ENCODE measurements at regions not wholly inside any gene's neighbourhood (a gene's known extent, or its start where the extent isn't known, plus 50 kb on each side); places are given as distances from the start of the nearest gene placed in this dataset.

DNA sequence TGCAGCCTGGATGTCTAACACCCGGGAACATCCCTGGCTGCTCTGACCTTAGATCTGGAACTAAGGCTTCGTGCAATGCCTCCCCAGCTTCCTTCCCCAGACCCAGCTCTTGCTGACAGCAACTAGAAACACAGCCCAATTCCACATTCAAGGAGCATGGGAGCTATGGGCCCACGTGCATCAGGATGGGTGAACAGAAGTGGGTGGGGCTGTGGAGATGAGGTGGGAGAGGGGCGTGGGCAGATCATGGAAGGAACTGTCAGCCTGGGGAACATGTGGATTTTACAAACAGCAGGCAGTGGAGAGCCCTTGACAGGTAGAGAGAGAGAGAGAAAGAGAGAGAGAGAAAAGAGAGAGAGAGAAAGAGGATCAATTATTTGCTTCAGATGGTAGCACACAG lies 231.6 kb downstream of the MATN1 start:
- Histone ChIP-seq H3K36me3 (ENCODE audit: control insufficient read depth, insufficient read depth, low read length) (no peaks in the 10 kb centered on the region), H3K27ac (ENCODE audit: insufficient read depth, low read length, poor library complexity, severe bottlenecking) (no peak overlapping the region), H3K9me3 (ENCODE audit: control insufficient read depth, low read length) (no peaks in the 10 kb centered on the region), H3K4me1 (ENCODE audit: control insufficient read depth, insufficient read depth, low read length, poor library complexity, severe bottlenecking) (no peaks in the 10 kb centered on the region), H3K4me3 (ENCODE audit: insufficient read depth, low read depth, low read length, poor library complexity, severe bottlenecking) (no peak overlapping the region), H3K27me3 (replicated peaks; ENCODE audit: control insufficient read depth, insufficient read depth, low read length, poor library complexity, severe bottlenecking) (no peaks in the 10 kb centered on the region)
- DNase-seq = no peak

- H3K27me3 ChIP-seq (replicated peaks; ENCODE audit: control insufficient read depth, insufficient read depth, low read length, poor library complexity, severe bottlenecking) = no peaks in the 10 kb centered on the region
- no peaks in the 10 kb centered on the region for H3K9me3 ChIP-seq (ENCODE audit: control insufficient read depth, low read length)
- H3K27ac ChIP-seq (ENCODE audit: insufficient read depth, low read length, poor library complexity, severe bottlenecking) = no peak overlapping the region
- no peak overlapping the region for H3K4me3 ChIP-seq (ENCODE audit: insufficient read depth, low read depth, low read length, poor library complexity, severe bottlenecking)
- no peaks in the 10 kb centered on the region for H3K4me1 ChIP-seq (ENCODE audit: control insufficient read depth, insufficient read depth, low read length, poor library complexity, severe bottlenecking)
- no peak for DNase-seq
- no peaks in the 10 kb centered on the region for H3K36me3 ChIP-seq (ENCODE audit: control insufficient read depth, insufficient read depth, low read length)
Measured at GRCh38 chr1:30490554-30491053, 232.8 kb downstream of the MATN1 start.

- Histone ChIP-seq H3K36me3 (ENCODE audit: control insufficient read depth, insufficient read depth, low read length) (no peaks in the 10 kb centered on the region), H3K4me1 (ENCODE audit: control insufficient read depth, insufficient read depth, low read length, poor library complexity, severe bottlenecking) (no peaks in the 10 kb centered on the region), H3K27me3 (replicated peaks; ENCODE audit: control insufficient read depth, insufficient read depth, low read length, poor library complexity, severe bottlenecking) (peaks cover 4% of the 10 kb centered on the region), H3K27ac (ENCODE audit: insufficient read depth, low read length, poor library complexity, severe bottlenecking) (no peak overlapping the region), H3K9me3 (ENCODE audit: control insufficient read depth, low read length) (no peaks in the 10 kb centered on the region), H3K4me3 (ENCODE audit: insufficient read depth, low read depth, low read length, poor library complexity, severe bottlenecking) (no peak overlapping the region)
- DNase-seq = no peak
Measured at GRCh38 chr1:30489737-30490389, 233.5 kb downstream of the MATN1 start.

DNA sequence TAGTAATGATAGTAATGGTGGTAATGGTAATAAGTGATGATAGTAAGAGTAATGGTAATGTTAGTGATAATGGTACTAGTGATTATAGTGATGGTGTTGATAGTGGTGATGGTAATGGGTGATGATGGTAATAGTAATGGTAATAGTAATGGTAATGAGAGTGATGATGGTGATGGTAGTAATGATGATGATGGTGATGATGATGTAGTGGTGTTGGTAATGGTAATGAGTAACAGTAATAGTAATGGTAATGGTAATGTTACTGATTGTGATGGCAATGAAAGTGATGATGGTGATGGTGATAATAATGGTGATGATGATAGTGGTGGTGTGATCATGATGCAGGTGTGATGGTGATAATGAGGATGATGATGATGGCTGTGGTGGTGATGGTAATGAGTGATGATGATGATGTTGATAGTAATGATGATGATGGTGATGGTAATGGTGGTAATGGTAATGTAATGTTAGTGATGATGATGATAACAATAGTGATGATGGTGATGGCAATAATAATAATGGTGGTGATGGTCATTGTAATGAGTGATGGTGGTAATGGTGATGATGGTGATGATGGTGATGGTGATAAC lies 235.0 kb downstream of the MATN1 start:
- Histone ChIP-seq H3K9me3 (ENCODE audit: control insufficient read depth, low read length) (no peaks in the 10 kb centered on the region), H3K27ac (ENCODE audit: insufficient read depth, low read length, poor library complexity, severe bottlenecking) (no peak overlapping the region), H3K4me3 (ENCODE audit: insufficient read depth, low read depth, low read length, poor library complexity, severe bottlenecking) (no peak overlapping the region), H3K27me3 (replicated peaks; ENCODE audit: control insufficient read depth, insufficient read depth, low read length, poor library complexity, severe bottlenecking) (peaks cover 4% of the 10 kb centered on the region), H3K4me1 (ENCODE audit: control insufficient read depth, insufficient read depth, low read length, poor library complexity, severe bottlenecking) (no peaks in the 10 kb centered on the region), H3K36me3 (ENCODE audit: control insufficient read depth, insufficient read depth, low read length) (no peaks in the 10 kb centered on the region)
- DNase-seq = no peak

- peaks cover 4% of the 10 kb centered on the region for H3K27me3 ChIP-seq (replicated peaks; ENCODE audit: control insufficient read depth, insufficient read depth, low read length, poor library complexity, severe bottlenecking)
- H3K9me3 ChIP-seq (ENCODE audit: control insufficient read depth, low read length) = peaks cover 6% of the 10 kb centered on the region
- no peaks in the 10 kb centered on the region for H3K4me1 ChIP-seq (ENCODE audit: control insufficient read depth, insufficient read depth, low read length, poor library complexity, severe bottlenecking)
- no peak overlapping the region for H3K4me3 ChIP-seq (ENCODE audit: insufficient read depth, low read depth, low read length, poor library complexity, severe bottlenecking)
- no peaks in the 10 kb centered on the region for H3K36me3 ChIP-seq (ENCODE audit: control insufficient read depth, insufficient read depth, low read length)
- DNase-seq = no peak
- H3K27ac ChIP-seq (ENCODE audit: insufficient read depth, low read length, poor library complexity, severe bottlenecking) = no peak overlapping the region
Measured at GRCh38 chr1:30487042-30487441, 236.3 kb downstream of the MATN1 start.

DNA sequence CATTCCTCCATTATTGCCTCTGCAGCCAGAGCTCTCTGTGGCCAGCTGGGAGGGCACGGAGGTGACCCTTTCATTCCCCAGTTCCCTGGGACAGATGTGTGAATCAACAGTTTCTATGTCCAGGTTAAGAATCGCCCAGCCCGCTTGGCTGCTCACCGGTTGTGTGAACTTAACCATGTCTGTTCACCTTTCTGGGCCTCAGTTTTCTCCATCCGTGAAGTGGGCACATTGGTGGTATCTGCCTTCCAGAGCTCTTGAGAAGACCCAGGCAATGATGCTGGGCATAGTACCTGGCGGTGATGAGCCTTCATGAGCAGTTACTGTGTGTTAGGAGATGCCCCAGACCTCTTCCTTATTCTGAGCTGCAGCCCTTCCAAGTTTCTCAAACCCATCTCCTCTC lies 238.3 kb downstream of the MATN1 start:
- peaks cover 4% of the 10 kb centered on the region for H3K27me3 ChIP-seq (replicated peaks; ENCODE audit: control insufficient read depth, insufficient read depth, low read length, poor library complexity, severe bottlenecking)
- H3K36me3 ChIP-seq (ENCODE audit: control insufficient read depth, insufficient read depth, low read length) = no peaks in the 10 kb centered on the region
- H3K4me1 ChIP-seq (ENCODE audit: control insufficient read depth, insufficient read depth, low read length, poor library complexity, severe bottlenecking) = no peaks in the 10 kb centered on the region
- DNase-seq = no peak
- no peak overlapping the region for H3K4me3 ChIP-seq (ENCODE audit: insufficient read depth, low read depth, low read length, poor library complexity, severe bottlenecking)
- H3K9me3 ChIP-seq (ENCODE audit: control insufficient read depth, low read length) = peaks cover 10% of the 10 kb centered on the region
- H3K27ac ChIP-seq (ENCODE audit: insufficient read depth, low read length, poor library complexity, severe bottlenecking) = no peak overlapping the region

DNA sequence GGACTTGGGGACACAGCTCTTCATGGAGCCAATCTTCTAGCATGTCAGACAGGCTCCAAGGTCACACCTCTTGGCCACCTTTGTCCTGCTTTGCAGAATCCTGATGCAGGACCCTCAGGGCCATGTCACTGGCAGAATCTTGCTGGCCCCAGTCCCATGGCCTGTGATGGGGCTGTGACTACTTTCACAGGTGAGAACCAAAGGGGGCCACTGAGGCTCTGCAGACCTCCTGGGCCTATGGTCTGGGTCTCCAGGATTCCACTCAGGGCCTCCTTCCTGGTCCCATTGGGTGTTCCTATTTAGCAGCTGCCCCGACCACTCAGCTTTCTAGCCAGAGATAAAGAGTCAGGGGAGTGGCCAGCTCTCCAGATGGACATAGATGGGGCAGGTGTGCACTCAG lies 238.7 kb downstream of the MATN1 start:
- Histone ChIP-seq H3K4me1 (ENCODE audit: control insufficient read depth, insufficient read depth, low read length, poor library complexity, severe bottlenecking) (no peaks in the 10 kb centered on the region), H3K27me3 (replicated peaks; ENCODE audit: control insufficient read depth, insufficient read depth, low read length, poor library complexity, severe bottlenecking) (peaks cover 4% of the 10 kb centered on the region), H3K9me3 (ENCODE audit: control insufficient read depth, low read length) (peaks cover 10% of the 10 kb centered on the region)

GRCh38 chr1:30479575-30479974 lies 243.8 kb downstream of the MATN1 start:
- H3K27ac ChIP-seq (ENCODE audit: insufficient read depth, low read length, poor library complexity, severe bottlenecking) = no peak overlapping the region
- H3K4me3 ChIP-seq (ENCODE audit: insufficient read depth, low read depth, low read length, poor library complexity, severe bottlenecking) = no peak overlapping the region
- H3K9me3 ChIP-seq (ENCODE audit: control insufficient read depth, low read length) = peaks cover 10% of the 10 kb centered on the region
- H3K36me3 ChIP-seq (ENCODE audit: control insufficient read depth, insufficient read depth, low read length) = no peaks in the 10 kb centered on the region
- H3K4me1 ChIP-seq (ENCODE audit: control insufficient read depth, insufficient read depth, low read length, poor library complexity, severe bottlenecking) = no peaks in the 10 kb centered on the region
- DNase-seq = no peak
- H3K27me3 ChIP-seq (replicated peaks; ENCODE audit: control insufficient read depth, insufficient read depth, low read length, poor library complexity, severe bottlenecking) = no peaks in the 10 kb centered on the region

More for the DNA sequence above, 238.7 kb downstream of the MATN1 start:
- Histone ChIP-seq H3K27ac (ENCODE audit: insufficient read depth, low read length, poor library complexity, severe bottlenecking) (no peak overlapping the region), H3K4me3 (ENCODE audit: insufficient read depth, low read depth, low read length, poor library complexity, severe bottlenecking) (no peak overlapping the region), H3K36me3 (ENCODE audit: control insufficient read depth, insufficient read depth, low read length) (no peaks in the 10 kb centered on the region)
- DNase-seq = no peak

DNA sequence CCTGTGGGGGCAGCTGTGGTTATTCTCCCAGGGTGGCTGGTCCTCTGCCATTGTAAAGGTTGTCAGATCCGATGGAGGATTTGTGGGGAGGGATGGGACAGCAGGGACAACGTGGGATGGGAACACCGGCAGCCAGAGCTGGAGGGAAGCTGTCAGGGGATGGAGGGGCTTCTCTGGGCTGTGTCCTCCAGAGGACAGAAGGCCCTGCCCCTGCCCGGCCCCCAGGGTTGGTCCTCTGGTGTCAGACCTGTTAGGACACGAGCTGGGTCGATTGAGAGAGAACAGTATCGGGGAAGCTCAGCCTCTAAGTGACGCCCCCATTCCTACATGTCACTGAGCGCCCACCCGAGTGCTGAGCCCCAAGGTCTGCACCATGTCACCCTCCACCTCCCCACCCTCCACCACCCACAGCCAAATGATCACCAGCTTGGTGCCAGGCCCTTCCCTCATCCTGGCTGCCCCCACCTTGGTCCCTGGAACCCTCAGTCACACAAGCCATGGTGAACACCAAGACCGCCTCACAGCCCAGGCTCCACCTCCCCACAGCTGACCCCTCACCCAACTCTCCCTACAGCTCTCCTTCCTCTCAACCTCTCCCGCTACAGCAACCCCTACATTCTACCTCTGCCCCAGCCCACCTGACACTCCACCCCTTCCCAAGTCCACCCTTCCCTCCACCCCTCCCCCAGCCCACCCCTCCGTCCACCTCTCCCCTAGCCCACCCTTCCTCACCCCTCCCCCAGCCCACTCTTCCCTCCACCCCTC lies 244.4 kb downstream of the MATN1 start:
- peaks cover 10% of the 10 kb centered on the region for H3K9me3 ChIP-seq (ENCODE audit: control insufficient read depth, low read length)
- no peak for DNase-seq
- H3K4me3 ChIP-seq (ENCODE audit: insufficient read depth, low read depth, low read length, poor library complexity, severe bottlenecking) = no peak overlapping the region
- no peaks in the 10 kb centered on the region for H3K27me3 ChIP-seq (replicated peaks; ENCODE audit: control insufficient read depth, insufficient read depth, low read length, poor library complexity, severe bottlenecking)
- no peak overlapping the region for H3K27ac ChIP-seq (ENCODE audit: insufficient read depth, low read length, poor library complexity, severe bottlenecking)
- no peaks in the 10 kb centered on the region for H3K4me1 ChIP-seq (ENCODE audit: control insufficient read depth, insufficient read depth, low read length, poor library complexity, severe bottlenecking)
- no peaks in the 10 kb centered on the region for H3K36me3 ChIP-seq (ENCODE audit: control insufficient read depth, insufficient read depth, low read length)

DNA sequence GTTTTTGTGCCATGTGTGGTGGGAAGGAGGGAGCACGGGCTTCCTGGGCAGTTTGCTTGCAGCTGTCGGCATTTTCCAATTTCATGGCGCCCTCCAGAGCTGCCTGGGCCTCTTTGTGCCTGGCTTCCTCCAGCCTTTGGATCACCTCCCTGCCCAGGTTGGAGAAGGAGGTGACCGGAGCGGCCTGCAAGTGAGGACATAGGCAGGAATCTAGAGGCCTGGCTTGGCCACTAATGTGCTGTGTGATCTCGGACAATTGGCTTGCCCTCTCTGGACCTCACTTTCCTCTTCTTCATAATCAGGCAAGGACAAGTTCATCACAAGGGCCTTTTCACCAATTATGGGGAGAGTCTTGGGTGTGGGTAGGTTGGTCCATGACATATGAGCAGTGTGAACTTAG lies 245.1 kb downstream of the MATN1 start:
- Histone ChIP-seq H3K36me3 (ENCODE audit: control insufficient read depth, insufficient read depth, low read length) (no peaks in the 10 kb centered on the region), H3K27ac (ENCODE audit: insufficient read depth, low read length, poor library complexity, severe bottlenecking) (no peak overlapping the region), H3K4me1 (ENCODE audit: control insufficient read depth, insufficient read depth, low read length, poor library complexity, severe bottlenecking) (no peaks in the 10 kb centered on the region), H3K27me3 (replicated peaks; ENCODE audit: control insufficient read depth, insufficient read depth, low read length, poor library complexity, severe bottlenecking) (no peaks in the 10 kb centered on the region), H3K9me3 (ENCODE audit: control insufficient read depth, low read length) (peaks cover 10% of the 10 kb centered on the region), H3K4me3 (ENCODE audit: insufficient read depth, low read depth, low read length, poor library complexity, severe bottlenecking) (no peak overlapping the region)
- DNase-seq = no peak
